ENCODE measurements at regions not wholly inside any gene's neighbourhood (a gene's known extent, or its start where the extent isn't known, plus 50 kb on each side); places are given as distances from the start of the nearest gene placed in this dataset.

- no peak for TF ChIP-seq ZNF462 (CRISPR knock-in tag; IDR thresholded peaks at IDR 0.05)
- TF ChIP-seq ZNF331 (CRISPR knock-in tag; IDR thresholded peaks at IDR 0.05; ENCODE audit: low read depth), result no peak
- TF ChIP-seq STAT1 (IDR thresholded peaks at IDR 0.05; ENCODE audit: unreplicated experiment), result no peak
- TF ChIP-seq, protein P1, sequence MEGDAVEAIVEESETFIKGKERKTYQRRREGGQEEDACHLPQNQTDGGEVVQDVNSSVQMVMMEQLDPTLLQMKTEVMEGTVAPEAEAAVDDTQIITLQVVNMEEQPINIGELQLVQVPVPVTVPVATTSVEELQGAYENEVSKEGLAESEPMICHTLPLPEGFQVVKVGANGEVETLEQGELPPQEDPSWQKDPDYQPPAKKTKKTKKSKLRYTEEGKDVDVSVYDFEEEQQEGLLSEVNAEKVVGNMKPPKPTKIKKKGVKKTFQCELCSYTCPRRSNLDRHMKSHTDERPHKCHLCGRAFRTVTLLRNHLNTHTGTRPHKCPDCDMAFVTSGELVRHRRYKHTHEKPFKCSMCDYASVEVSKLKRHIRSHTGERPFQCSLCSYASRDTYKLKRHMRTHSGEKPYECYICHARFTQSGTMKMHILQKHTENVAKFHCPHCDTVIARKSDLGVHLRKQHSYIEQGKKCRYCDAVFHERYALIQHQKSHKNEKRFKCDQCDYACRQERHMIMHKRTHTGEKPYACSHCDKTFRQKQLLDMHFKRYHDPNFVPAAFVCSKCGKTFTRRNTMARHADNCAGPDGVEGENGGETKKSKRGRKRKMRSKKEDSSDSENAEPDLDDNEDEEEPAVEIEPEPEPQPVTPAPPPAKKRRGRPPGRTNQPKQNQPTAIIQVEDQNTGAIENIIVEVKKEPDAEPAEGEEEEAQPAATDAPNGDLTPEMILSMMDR (conservative IDR thresholded peaks at IDR 0.05; ENCODE audit: low read depth in 2 of 2), result peak; percentile 50 to 61
Observed at GRCh38 chr18:25561918-25562317, 210.0 kb upstream of the ZNF521 start (continued).

DNA sequence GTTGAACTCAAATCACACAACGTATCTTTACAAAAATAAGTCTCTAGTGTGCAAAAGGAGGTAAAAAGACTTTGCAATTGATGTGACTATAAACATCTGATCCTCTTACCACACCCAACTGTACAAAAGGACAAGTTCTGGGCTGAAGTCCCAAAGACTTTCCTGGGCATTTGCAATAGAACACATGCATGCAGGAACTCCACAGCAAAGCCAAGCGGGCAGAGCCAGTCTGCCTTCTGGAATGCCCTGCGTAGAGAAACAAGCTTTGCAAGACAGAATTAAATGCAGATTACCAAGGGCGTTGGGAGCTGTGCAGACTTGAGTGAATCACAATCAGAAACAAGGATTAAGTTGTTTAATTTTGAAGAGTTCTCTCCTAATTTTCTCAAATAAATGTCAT lies 208.4 kb upstream of the ZNF521 start:
- H3K4me2 ChIP-seq, result no peak overlapping the region
- no peaks in the 10 kb centered on the region for H3K36me3 Mint-ChIP-seq (ENCODE audit: low read depth)
- H2AFZ ChIP-seq, result no peak overlapping the region
- 0 out of 3 replicates have a peak, but pooled peaks cover 2% of the 10 kb centered on the region for H3K4me1 Mint-ChIP-seq
- no peak overlapping the region for H3K27ac Mint-ChIP-seq
- ATAC-seq, result no peak
- no peaks in the 10 kb centered on the region; the same call in 1 of the 2 replicates for H3K9me2 ChIP-seq (ENCODE audit: insufficient read depth)
- H3K27me3 Mint-ChIP-seq (ENCODE audit: insufficient read depth, low read depth, poor library complexity), result no peaks in the 10 kb centered on the region
- H3K4me3 ChIP-seq, result no peak overlapping the region
- H4K20me1 ChIP-seq (replicated peaks; ENCODE audit: insufficient read depth), result no peaks in the 10 kb centered on the region
- no peaks in the 10 kb centered on the region for H3K27me3 ChIP-seq (ENCODE audit: insufficient read depth)
- H3K9me3 Mint-ChIP-seq, result no peaks in the 10 kb centered on the region
- no peaks in the 10 kb centered on the region for H3K36me3 ChIP-seq (ENCODE audit: insufficient read depth)
- no peak for DNase-seq (ENCODE audit: low spot score)
- no peaks in the 10 kb centered on the region for H3K4me1 ChIP-seq (ENCODE audit: insufficient read depth)
- no peak overlapping the region for H3K4me3 Mint-ChIP-seq
- no peak overlapping the region for H3K27ac ChIP-seq (ENCODE audit: low read depth)
- no peaks in the 10 kb centered on the region for H3K79me2 ChIP-seq (replicated peaks; ENCODE audit: insufficient read depth)
- H3F3A ChIP-seq (replicated peaks; ENCODE audit: low read depth), result no peaks in the 10 kb centered on the region
- no peak for TF ChIP-seq EZH2phosphoT487 (IDR thresholded peaks at IDR 0.05; ENCODE audit: unreplicated experiment)
- TF ChIP-seq ZNF114 (CRISPR knock-in tag; IDR thresholded peaks at IDR 0.05), result no peak
- TF ChIP-seq, protein P2, sequence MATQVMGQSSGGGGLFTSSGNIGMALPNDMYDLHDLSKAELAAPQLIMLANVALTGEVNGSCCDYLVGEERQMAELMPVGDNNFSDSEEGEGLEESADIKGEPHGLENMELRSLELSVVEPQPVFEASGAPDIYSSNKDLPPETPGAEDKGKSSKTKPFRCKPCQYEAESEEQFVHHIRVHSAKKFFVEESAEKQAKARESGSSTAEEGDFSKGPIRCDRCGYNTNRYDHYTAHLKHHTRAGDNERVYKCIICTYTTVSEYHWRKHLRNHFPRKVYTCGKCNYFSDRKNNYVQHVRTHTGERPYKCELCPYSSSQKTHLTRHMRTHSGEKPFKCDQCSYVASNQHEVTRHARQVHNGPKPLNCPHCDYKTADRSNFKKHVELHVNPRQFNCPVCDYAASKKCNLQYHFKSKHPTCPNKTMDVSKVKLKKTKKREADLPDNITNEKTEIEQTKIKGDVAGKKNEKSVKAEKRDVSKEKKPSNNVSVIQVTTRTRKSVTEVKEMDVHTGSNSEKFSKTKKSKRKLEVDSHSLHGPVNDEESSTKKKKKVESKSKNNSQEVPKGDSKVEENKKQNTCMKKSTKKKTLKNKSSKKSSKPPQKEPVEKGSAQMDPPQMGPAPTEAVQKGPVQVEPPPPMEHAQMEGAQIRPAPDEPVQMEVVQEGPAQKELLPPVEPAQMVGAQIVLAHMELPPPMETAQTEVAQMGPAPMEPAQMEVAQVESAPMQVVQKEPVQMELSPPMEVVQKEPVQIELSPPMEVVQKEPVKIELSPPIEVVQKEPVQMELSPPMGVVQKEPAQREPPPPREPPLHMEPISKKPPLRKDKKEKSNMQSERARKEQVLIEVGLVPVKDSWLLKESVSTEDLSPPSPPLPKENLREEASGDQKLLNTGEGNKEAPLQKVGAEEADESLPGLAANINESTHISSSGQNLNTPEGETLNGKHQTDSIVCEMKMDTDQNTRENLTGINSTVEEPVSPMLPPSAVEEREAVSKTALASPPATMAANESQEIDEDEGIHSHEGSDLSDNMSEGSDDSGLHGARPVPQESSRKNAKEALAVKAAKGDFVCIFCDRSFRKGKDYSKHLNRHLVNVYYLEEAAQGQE (IDR thresholded peaks at IDR 0.05; ENCODE audit: unreplicated experiment), result no peak
- no peak for TF ChIP-seq POLR2AphosphoS5 (IDR thresholded peaks at IDR 0.05; ENCODE audit: low read depth)
- no peak for TF ChIP-seq ETS1 (IDR thresholded peaks at IDR 0.05)

Data from GM23338 (cell line).